Ureter (tissue), 1 donor: ENCODE measurements at regions not wholly inside any gene's neighbourhood (a gene's known extent, or its start where the extent isn't known, plus 50 kb on each side); places are given as distances from the start of the nearest gene placed in this dataset.
"Not testable (repeated sequence)": the region's sequence is repeated elsewhere in the genome, so short reads cannot be mapped to it uniquely, and the experiment has no call there.

Experiments
- DNase-seq: peaks from one replicate; pipeline ENCODE4 v3.0.0-alpha.2; 2020; ENCODE audit warnings: low spot score
- donor health status: DM: yes; HTN: yes; CAD: no.

- not testable (repeated sequence) for DNase-seq
Measured at GRCh38 chr2:88996588-88996987, 305.1 kb downstream of the RPIA start.

- no peak for DNase-seq
Measured at GRCh38 chr2:88999365-88999764, 307.9 kb downstream of the RPIA start.

GRCh38 chr2:89000235-89000634 lies 308.8 kb downstream of the RPIA start:
- no peak for DNase-seq

- DNase-seq: not testable (repeated sequence)
Measured at GRCh38 chr2:89004238-89004637, 312.8 kb downstream of the RPIA start.

GRCh38 chr2:89020566-89020965 lies 329.1 kb downstream of the RPIA start:
- not testable (repeated sequence) for DNase-seq

GRCh38 chr2:89026296-89026695 lies 334.8 kb downstream of the RPIA start:
- not testable (repeated sequence) for DNase-seq

- not testable (repeated sequence) for DNase-seq
Measured at GRCh38 chr2:89027115-89027514, 335.6 kb downstream of the RPIA start.

GRCh38 chr2:89027536-89027935 lies 336.1 kb downstream of the RPIA start:
- not testable (repeated sequence) for DNase-seq

- DNase-seq: not testable (repeated sequence)
Measured at GRCh38 chr2:89029257-89029656, 337.8 kb downstream of the RPIA start.

GRCh38 chr2:89048138-89049066 lies 356.9 kb downstream of the RPIA start:
- DNase-seq: not testable (repeated sequence)

GRCh38 chr2:89058616-89059015 lies 367.1 kb downstream of the RPIA start:
- DNase-seq: not testable (repeated sequence)

GRCh38 chr2:89061174-89061573 lies 369.7 kb downstream of the RPIA start:
- DNase-seq: not testable (repeated sequence)

GRCh38 chr2:89076771-89077170 lies 385.3 kb downstream of the RPIA start:
- DNase-seq: not testable (repeated sequence)

GRCh38 chr2:89092911-89093310 lies 401.4 kb downstream of the RPIA start:
- DNase-seq: not testable (repeated sequence)

GRCh38 chr2:89095060-89095459 lies 403.6 kb downstream of the RPIA start:
- not testable (repeated sequence) for DNase-seq

GRCh38 chr2:89102587-89102986 lies 411.1 kb downstream of the RPIA start:
- DNase-seq: not testable (repeated sequence)

GRCh38 chr2:89106369-89107019 lies 415.0 kb downstream of the RPIA start:
- not testable (repeated sequence) for DNase-seq

- DNase-seq: not testable (repeated sequence)
Measured at GRCh38 chr2:89112434-89112833, 421.0 kb downstream of the RPIA start.

- not testable (repeated sequence) for DNase-seq
Measured at GRCh38 chr2:89113286-89113685, 421.8 kb downstream of the RPIA start.

GRCh38 chr2:89129440-89129839 lies 438.0 kb downstream of the RPIA start:
- DNase-seq: not testable (repeated sequence)

GRCh38 chr2:89130665-89131308 lies 439.3 kb downstream of the RPIA start:
- not testable (repeated sequence) for DNase-seq

GRCh38 chr2:89142959-89143358 lies 451.5 kb downstream of the RPIA start:
- DNase-seq: not testable (repeated sequence)
